Esophagus muscularis mucosa (tissue), 4 donors: ENCODE measurements at regions not wholly inside any gene's neighbourhood (a gene's known extent, or its start where the extent isn't known, plus 50 kb on each side); places are given as distances from the start of the nearest gene placed in this dataset.

Source experiments
- CTCF ChIP-seq, 3 experiments: fragments of 200-600 bp in 2 of 3; fragments of 450-650 bp in 1 of 3; sonication (generic) in 2 of 3; IDR thresholded peaks; one replicate each; pipeline ENCODE4 v1.5.1; 2017 to 2019; ENCODE audit warnings: antibody characterized with exemption in 3 of 3, mild to moderate bottlenecking in 2 of 3, moderate library complexity in 1 of 3
- EP300 ChIP-seq: sonication (generic); formaldehyde crosslinking; IDR thresholded peaks from one replicate; pipeline ENCODE4 v1.6.1; 2017; ENCODE audit warnings: antibody characterized with exemption
- POLR2A ChIP-seq: fragments of 450-650 bp; IDR thresholded peaks from one replicate; pipeline ENCODE4 v1.6.1; 2017; ENCODE audit warnings: antibody characterized with exemption, moderate library complexity, mild to moderate bottlenecking, low read depth
- POLR2AphosphoS5 ChIP-seq, 2 donors: sonication (generic); formaldehyde crosslinking; IDR thresholded peaks; one replicate each; pipeline ENCODE4 v1.6.1; 2017; ENCODE audit warnings: antibody characterized with exemption in 2 of 2

DNA sequence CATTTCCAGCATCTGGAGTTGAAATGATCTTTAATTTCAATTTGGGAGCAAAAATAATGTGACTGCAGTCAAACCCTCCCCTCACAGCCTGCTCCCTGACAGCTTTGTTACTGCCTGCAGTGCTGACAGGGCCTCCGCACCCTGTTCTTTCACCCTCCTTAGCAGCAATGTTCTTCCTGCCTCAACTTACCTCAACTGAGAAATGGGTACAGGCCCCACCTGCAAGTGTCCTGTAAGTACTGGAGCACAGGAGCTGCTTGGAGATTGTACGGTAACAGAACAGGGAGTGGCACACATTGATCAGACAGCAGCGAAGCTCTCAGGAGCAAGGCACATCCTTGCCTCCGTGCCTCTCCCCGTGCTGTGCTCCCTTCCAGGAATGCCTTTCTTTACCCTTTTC, 131.3 kb downstream of the CHST1 start:
- TF ChIP-seq POLR2AphosphoS5 (IDR thresholded peaks at IDR 0.05) (no peak), CTCF (IDR thresholded peaks at IDR 0.05) (no peak), EP300 (no peak), POLR2A (no peak)
